Endothelial cell (in vitro differentiated cells): ENCODE measurements at regions not wholly inside any gene's neighbourhood (a gene's known extent, or its start where the extent isn't known, plus 50 kb on each side); places are given as distances from the start of the nearest gene placed in this dataset.

Experiments
- DNase-seq: peaks from one replicate; pipeline ENCODE4 v3.0.0; 2021; ENCODE audit warnings: low spot score
- H3K27ac Mint-ChIP-seq: one replicate; pipeline ENCODE4 v1.8.0; 2021; ENCODE audit warnings: mixed read lengths, inconsistent platforms; ENCODE audit not compliant: unreplicated experiment
- H3K27me3 Mint-ChIP-seq: one replicate; pipeline ENCODE4 v1.8.0; 2021; ENCODE audit warnings: mild to moderate bottlenecking, moderate library complexity, mixed read lengths, inconsistent platforms; ENCODE audit not compliant: unreplicated experiment
- H3K36me3 Mint-ChIP-seq: one replicate; pipeline ENCODE4 v1.8.0; 2021; ENCODE audit warnings: mild to moderate bottlenecking, low read depth, mixed read lengths, inconsistent platforms; ENCODE audit not compliant: unreplicated experiment
- H3K4me1 Mint-ChIP-seq: one replicate; pipeline ENCODE4 v1.8.0; 2021; ENCODE audit warnings: mild to moderate bottlenecking, mixed read lengths, inconsistent platforms; ENCODE audit not compliant: unreplicated experiment
- H3K4me3 Mint-ChIP-seq: one replicate; pipeline ENCODE4 v1.8.0; 2021; ENCODE audit warnings: mild to moderate bottlenecking, mixed read lengths, inconsistent platforms; ENCODE audit not compliant: unreplicated experiment
- H3K9me3 Mint-ChIP-seq: one replicate; pipeline ENCODE4 v1.8.0; 2021; ENCODE audit warnings: mixed read lengths, inconsistent platforms; ENCODE audit not compliant: unreplicated experiment
- CTCF ChIP-seq: fragments of 200-600 bp; sonication (generic); IDR thresholded peaks from one replicate; pipeline ENCODE4 v1.5.0; 2021; ENCODE audit warnings: antibody characterized with exemption; ENCODE audit not compliant: unreplicated experiment

GRCh38 chrX:68999356-68999755 lies 165.9 kb downstream of the PJA1 start:
- peaks cover 1% of the 10 kb centered on the region for H3K27me3 Mint-ChIP-seq
- DNase-seq = no peak
- H3K36me3 Mint-ChIP-seq = no peaks in the 10 kb centered on the region
- no peaks in the 10 kb centered on the region for H3K4me1 Mint-ChIP-seq
- no peaks in the 10 kb centered on the region for H3K9me3 Mint-ChIP-seq
- no peak overlapping the region for H3K27ac Mint-ChIP-seq
- no peak overlapping the region for H3K4me3 Mint-ChIP-seq
- TF ChIP-seq CTCF = no peak

DNA sequence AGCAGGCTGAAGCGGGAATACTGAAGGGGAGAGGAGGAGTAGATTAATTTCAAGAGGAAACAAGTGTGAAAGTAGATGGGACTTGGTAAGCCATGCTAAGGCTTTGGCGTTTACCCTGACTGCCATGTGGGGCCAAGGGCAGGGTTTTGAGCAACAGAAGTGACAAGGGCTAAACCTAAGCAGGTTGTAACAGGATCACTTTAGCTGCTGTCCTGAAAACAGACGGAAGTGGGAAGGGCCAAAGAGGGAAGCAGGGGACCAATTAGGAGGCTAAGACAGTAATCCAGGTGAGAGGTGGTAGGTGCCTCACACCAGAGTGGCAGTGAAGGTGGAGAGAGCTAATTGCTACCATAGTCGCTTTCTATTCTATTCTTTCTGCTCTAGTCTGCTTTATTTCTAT lies 166.5 kb downstream of the PJA1 start:
- H3K4me3 Mint-ChIP-seq = no peak overlapping the region
- H3K4me1 Mint-ChIP-seq = no peaks in the 10 kb centered on the region
- no peak overlapping the region for H3K27ac Mint-ChIP-seq
- H3K9me3 Mint-ChIP-seq = no peaks in the 10 kb centered on the region
- TF ChIP-seq CTCF = no peak
- H3K27me3 Mint-ChIP-seq = peaks cover 1% of the 10 kb centered on the region
- no peaks in the 10 kb centered on the region for H3K36me3 Mint-ChIP-seq
- DNase-seq = no peak

DNA sequence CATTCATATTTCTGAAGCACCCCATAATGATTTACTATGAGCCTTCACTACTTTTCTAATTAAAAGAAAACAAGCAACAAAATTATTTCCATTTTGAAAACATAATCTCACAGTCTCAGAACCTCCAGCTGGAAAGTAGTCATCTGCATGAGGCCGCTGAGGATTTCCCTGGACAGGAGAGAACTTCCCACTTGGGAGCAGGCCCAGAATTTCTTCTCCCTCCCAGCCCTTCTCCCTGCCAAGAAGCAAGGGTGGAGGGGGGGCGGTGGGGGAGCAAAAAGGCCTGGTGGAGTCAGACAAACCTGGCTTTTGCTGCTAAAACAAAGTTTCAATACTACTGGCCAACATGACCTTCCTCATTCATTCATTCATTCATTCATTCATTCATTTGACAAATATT lies 167.3 kb downstream of the PJA1 start:
- H3K4me1 Mint-ChIP-seq = no peaks in the 10 kb centered on the region
- no peak overlapping the region for H3K27ac Mint-ChIP-seq
- peaks cover 1% of the 10 kb centered on the region for H3K27me3 Mint-ChIP-seq
- no peak for TF ChIP-seq CTCF
- DNase-seq = no peak
- no peaks in the 10 kb centered on the region for H3K36me3 Mint-ChIP-seq
- H3K9me3 Mint-ChIP-seq = no peaks in the 10 kb centered on the region
- H3K4me3 Mint-ChIP-seq = no peak overlapping the region

- no peaks in the 10 kb centered on the region for H3K36me3 Mint-ChIP-seq
Measured at GRCh38 chrX:68997511-68997910, 167.7 kb downstream of the PJA1 start.

More at GRCh38 chrX:68997511-68997910, 167.7 kb downstream of the PJA1 start:
- Mint-ChIP-seq H3K4me3 (no peak overlapping the region), H3K4me1 (no peaks in the 10 kb centered on the region), H3K27me3 (peaks cover 1% of the 10 kb centered on the region), H3K27ac (no peak overlapping the region), H3K9me3 (no peaks in the 10 kb centered on the region)
- DNase-seq = no peak
- no peak for TF ChIP-seq CTCF
